ENCODE measurements at regions not wholly inside any gene's neighbourhood (a gene's known extent, or its start where the extent isn't known, plus 50 kb on each side); places are given as distances from the start of the nearest gene placed in this dataset.

DNA sequence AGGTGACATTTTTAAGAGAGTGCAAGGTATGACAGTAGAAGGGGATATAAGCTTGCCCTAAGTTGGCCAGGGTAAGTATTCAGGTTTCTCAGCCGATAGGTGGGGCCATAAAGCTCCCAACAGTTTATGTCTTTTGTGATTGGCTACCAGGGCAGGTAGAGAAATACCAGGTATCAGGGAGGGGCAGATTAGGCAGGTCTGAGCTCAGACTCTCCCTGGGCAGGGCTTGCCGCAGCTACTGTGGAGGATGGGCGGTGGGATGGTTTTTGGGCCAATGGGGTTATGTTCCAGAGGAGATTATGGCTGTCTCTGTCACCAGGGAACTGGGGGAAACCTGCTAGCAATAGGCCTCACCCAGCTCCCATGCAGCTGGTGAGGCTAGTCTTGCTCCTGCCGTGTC lies 211.6 kb downstream of the PTH2R start:
- Histone ChIP-seq H3K9ac (ENCODE audit: low read length) (no peak overlapping the region), H3K4me3 (ENCODE audit: low read length) (no peak overlapping the region), H3K79me2 (replicated peaks; ENCODE audit: insufficient read depth, low read length) (no peaks in the 10 kb centered on the region), H3K36me3 (ENCODE audit: insufficient read depth, low read length) (no peaks in the 10 kb centered on the region), H3F3A (ENCODE audit: insufficient read depth, low read length, poor library complexity, severe bottlenecking) (no peaks in the 10 kb centered on the region), H3K27me3 (ENCODE audit: insufficient read depth, low read depth, low read length) (no peaks in the 10 kb centered on the region), H3K4me2 (ENCODE audit: low read length) (no peak overlapping the region), H3K9me3 (ENCODE audit: low read length) (no peaks in the 10 kb centered on the region), H3K9me2 (ENCODE audit: insufficient read depth, low read length) (no peaks in the 10 kb centered on the region), H3K27ac (ENCODE audit: low read length) (no peak overlapping the region), H2AFZ (ENCODE audit: low read depth, low read length) (no peak overlapping the region), H4K20me1 (ENCODE audit: insufficient read depth) (no peaks in the 10 kb centered on the region)
- TF ChIP-seq, protein P1, sequence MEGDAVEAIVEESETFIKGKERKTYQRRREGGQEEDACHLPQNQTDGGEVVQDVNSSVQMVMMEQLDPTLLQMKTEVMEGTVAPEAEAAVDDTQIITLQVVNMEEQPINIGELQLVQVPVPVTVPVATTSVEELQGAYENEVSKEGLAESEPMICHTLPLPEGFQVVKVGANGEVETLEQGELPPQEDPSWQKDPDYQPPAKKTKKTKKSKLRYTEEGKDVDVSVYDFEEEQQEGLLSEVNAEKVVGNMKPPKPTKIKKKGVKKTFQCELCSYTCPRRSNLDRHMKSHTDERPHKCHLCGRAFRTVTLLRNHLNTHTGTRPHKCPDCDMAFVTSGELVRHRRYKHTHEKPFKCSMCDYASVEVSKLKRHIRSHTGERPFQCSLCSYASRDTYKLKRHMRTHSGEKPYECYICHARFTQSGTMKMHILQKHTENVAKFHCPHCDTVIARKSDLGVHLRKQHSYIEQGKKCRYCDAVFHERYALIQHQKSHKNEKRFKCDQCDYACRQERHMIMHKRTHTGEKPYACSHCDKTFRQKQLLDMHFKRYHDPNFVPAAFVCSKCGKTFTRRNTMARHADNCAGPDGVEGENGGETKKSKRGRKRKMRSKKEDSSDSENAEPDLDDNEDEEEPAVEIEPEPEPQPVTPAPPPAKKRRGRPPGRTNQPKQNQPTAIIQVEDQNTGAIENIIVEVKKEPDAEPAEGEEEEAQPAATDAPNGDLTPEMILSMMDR (IDR thresholded peaks at IDR 0.05; ENCODE audit: poor library complexity, severe bottlenecking), result no peak
- TF ChIP-seq SMC3 (conservative IDR thresholded peaks at IDR 0.05; ENCODE audit: poor library complexity) (no peak), EZH2 (IDR thresholded peaks at IDR 0.05; ENCODE audit: borderline replicate concordance, insufficient read depth, low read length, poor library complexity, severe bottlenecking) (no peak), RAD21 (conservative IDR thresholded peaks at IDR 0.05) (no peak)
- TF ChIP-seq, protein P2, sequence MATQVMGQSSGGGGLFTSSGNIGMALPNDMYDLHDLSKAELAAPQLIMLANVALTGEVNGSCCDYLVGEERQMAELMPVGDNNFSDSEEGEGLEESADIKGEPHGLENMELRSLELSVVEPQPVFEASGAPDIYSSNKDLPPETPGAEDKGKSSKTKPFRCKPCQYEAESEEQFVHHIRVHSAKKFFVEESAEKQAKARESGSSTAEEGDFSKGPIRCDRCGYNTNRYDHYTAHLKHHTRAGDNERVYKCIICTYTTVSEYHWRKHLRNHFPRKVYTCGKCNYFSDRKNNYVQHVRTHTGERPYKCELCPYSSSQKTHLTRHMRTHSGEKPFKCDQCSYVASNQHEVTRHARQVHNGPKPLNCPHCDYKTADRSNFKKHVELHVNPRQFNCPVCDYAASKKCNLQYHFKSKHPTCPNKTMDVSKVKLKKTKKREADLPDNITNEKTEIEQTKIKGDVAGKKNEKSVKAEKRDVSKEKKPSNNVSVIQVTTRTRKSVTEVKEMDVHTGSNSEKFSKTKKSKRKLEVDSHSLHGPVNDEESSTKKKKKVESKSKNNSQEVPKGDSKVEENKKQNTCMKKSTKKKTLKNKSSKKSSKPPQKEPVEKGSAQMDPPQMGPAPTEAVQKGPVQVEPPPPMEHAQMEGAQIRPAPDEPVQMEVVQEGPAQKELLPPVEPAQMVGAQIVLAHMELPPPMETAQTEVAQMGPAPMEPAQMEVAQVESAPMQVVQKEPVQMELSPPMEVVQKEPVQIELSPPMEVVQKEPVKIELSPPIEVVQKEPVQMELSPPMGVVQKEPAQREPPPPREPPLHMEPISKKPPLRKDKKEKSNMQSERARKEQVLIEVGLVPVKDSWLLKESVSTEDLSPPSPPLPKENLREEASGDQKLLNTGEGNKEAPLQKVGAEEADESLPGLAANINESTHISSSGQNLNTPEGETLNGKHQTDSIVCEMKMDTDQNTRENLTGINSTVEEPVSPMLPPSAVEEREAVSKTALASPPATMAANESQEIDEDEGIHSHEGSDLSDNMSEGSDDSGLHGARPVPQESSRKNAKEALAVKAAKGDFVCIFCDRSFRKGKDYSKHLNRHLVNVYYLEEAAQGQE (IDR thresholded peaks at IDR 0.05; ENCODE audit: borderline replicate concordance), result no peak

DNA sequence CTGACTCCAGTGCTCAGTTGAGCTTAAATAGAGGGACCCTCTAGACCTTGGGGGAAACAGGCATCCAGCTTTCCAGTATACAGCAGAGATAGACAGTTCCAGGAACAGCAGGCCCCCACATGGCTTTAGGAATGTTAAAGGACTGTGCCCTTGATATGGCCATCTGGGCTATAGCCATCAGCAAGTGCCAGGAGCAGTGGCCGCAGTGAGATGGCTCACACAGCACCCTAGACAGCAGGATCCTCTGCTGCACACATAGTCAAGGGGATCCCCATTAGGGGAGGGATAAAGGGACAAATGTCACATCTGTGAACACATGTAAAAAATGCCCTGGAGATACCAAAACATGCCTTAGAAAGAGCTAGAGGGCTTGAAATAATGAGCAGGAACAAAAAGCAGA lies 213.4 kb downstream of the PTH2R start:
- TF ChIP-seq EZH2 (IDR thresholded peaks at IDR 0.05; ENCODE audit: borderline replicate concordance, insufficient read depth, low read length, poor library complexity, severe bottlenecking) (no peak), TAF1 (IDR thresholded peaks at IDR 0.05; ENCODE audit: low read depth) (no peak), SMC3 (conservative IDR thresholded peaks at IDR 0.05; ENCODE audit: poor library complexity) (no peak), MXI1 (conservative IDR thresholded peaks at IDR 0.05; ENCODE audit: poor library complexity, severe bottlenecking) (no peak), RAD21 (conservative IDR thresholded peaks at IDR 0.05) (no peak), POLR2AphosphoS5 (IDR thresholded peaks at IDR 0.05) (no peak), EP300 (conservative IDR thresholded peaks at IDR 0.05; ENCODE audit: poor library complexity, severe bottlenecking) (no peak)
- TF ChIP-seq, protein P2 (IDR thresholded peaks at IDR 0.05; ENCODE audit: borderline replicate concordance), result no peak
- TF ChIP-seq, protein P1 (IDR thresholded peaks at IDR 0.05; ENCODE audit: poor library complexity, severe bottlenecking), result no peak
- no peaks in the 10 kb centered on the region for H3K9me2 ChIP-seq (ENCODE audit: insufficient read depth, low read length)
- H3K9ac ChIP-seq (ENCODE audit: low read length), result no peak overlapping the region
- H3K27me3 ChIP-seq (ENCODE audit: insufficient read depth, low read depth, low read length), result no peaks in the 10 kb centered on the region
- H3K9me3 ChIP-seq (ENCODE audit: low read length), result no peaks in the 10 kb centered on the region
- no peak overlapping the region for H3K27ac ChIP-seq (ENCODE audit: low read length)
- no peak overlapping the region for H3K4me3 ChIP-seq (ENCODE audit: low read length)
- no peak overlapping the region for H3K4me2 ChIP-seq (ENCODE audit: low read length)
- H3K36me3 ChIP-seq (ENCODE audit: insufficient read depth, low read length), result no peaks in the 10 kb centered on the region
- no peaks in the 10 kb centered on the region for H3F3A ChIP-seq (ENCODE audit: insufficient read depth, low read length, poor library complexity, severe bottlenecking)
- H3K79me2 ChIP-seq (replicated peaks; ENCODE audit: insufficient read depth, low read length), result no peaks in the 10 kb centered on the region
- no peak overlapping the region for H2AFZ ChIP-seq (ENCODE audit: low read depth, low read length)
- H4K20me1 ChIP-seq (ENCODE audit: insufficient read depth), result no peaks in the 10 kb centered on the region
